Keratinocyte (primary cell): ENCODE measurements at regions not wholly inside any gene's neighbourhood (a gene's known extent, or its start where the extent isn't known, plus 50 kb on each side); places are given as distances from the start of the nearest gene placed in this dataset.

Experiments
- EZH2 ChIP-seq: IDR thresholded peaks from one replicate; pipeline ENCODE4 v1.6.1; 2012; ENCODE audit warnings: inconsistent platforms, mild to moderate bottlenecking, low read length, moderate library complexity
- TF ChIP-seq, protein P1 (sequence below), 3 experiments: IDR thresholded peaks in 1 of 3; conservative IDR thresholded peaks in 1 of 3; optimal IDR thresholded peaks in 1 of 3; 2 replicates in 2 of 3; 3 replicates in 1 of 3; pipeline versions ENCODE3 to v1.5.1; 2011; ENCODE audit warnings: low read length in 3 of 3, mild to moderate bottlenecking in 3 of 3, moderate library complexity in 2 of 3, control low read depth in 1 of 3, inconsistent platforms in 1 of 3; ENCODE audit not compliant: insufficient read depth in 2 of 3; ENCODE audit errors: extremely low read depth in 1 of 3

DNA sequence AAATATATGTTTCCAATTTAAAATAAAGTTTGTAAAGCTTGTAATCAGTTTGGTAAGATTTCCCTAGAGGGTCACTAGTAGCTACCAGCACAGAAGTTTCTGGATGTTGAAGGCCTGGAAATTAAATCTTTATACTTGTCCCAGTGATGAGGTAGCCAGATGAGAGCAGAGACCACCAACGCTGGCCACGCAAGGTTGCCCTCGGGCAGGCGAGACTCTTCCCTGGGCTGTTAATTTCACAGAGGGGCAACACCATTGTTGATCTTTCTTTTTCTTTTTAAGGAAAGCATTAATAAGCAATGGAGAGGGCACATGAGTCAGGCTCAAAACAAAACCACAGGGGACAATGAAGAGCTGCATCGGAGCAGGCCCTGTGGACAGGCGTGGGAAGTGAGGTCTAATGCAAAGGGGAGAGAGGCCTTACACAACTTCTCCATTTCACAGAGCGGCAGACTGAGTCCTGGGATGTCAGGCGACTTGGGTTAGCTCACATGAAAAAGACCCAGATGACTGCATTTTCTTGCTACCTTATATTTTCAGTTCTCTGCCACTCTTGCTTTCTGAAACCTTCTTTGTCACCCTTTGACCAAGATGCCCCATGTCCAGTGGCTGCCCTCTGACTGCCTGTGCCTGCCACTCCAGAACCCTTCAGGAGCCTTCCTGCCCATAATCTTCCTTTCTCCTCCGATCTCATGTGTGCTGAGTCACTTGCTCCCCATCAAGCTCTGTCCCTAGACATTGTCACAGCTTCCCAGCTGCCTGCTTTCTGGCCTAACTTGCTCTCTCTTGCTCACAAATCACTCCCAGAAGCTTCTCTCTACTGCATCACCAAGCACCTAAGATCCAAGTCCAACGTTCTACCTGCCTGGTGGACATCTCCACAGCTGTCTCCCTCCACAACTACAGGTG lies 107.7 kb upstream of the CDYL start:
- TF ChIP-seq, protein P1, sequence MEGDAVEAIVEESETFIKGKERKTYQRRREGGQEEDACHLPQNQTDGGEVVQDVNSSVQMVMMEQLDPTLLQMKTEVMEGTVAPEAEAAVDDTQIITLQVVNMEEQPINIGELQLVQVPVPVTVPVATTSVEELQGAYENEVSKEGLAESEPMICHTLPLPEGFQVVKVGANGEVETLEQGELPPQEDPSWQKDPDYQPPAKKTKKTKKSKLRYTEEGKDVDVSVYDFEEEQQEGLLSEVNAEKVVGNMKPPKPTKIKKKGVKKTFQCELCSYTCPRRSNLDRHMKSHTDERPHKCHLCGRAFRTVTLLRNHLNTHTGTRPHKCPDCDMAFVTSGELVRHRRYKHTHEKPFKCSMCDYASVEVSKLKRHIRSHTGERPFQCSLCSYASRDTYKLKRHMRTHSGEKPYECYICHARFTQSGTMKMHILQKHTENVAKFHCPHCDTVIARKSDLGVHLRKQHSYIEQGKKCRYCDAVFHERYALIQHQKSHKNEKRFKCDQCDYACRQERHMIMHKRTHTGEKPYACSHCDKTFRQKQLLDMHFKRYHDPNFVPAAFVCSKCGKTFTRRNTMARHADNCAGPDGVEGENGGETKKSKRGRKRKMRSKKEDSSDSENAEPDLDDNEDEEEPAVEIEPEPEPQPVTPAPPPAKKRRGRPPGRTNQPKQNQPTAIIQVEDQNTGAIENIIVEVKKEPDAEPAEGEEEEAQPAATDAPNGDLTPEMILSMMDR (optimal IDR thresholded peaks at IDR 0.05 in 1 of 3, IDR thresholded peaks at IDR 0.05 in 1 of 3, conservative IDR thresholded peaks at IDR 0.05 in 1 of 3; ENCODE audit: extremely low read depth in 1 of 3, insufficient read depth in 2 of 3, low read length in 3 of 3), result no peak
- TF ChIP-seq EZH2, result no peak
